ENCODE measurements at regions not wholly inside any gene's neighbourhood (a gene's known extent, or its start where the extent isn't known, plus 50 kb on each side); places are given as distances from the start of the nearest gene placed in this dataset.

- Histone ChIP-seq H3K79me1 (ENCODE audit: low read depth, low read length) (no peaks in the 10 kb centered on the region), H2BK120ac (replicated peaks; ENCODE audit: low read depth, low read length) (no peak overlapping the region), H3K79me2 (ENCODE audit: control insufficient read depth in 1 of 2, insufficient read depth in 2 of 2, low read length in 2 of 2) (no peaks in the 10 kb centered on the region), H2BK15ac (ENCODE audit: low read length) (no peak overlapping the region), H3K4me1 (replicated peaks in 1 of 4; ENCODE audit: control insufficient read depth in 3 of 4, insufficient read depth in 4 of 4, low read length in 3 of 4) (no peaks in the 10 kb centered on the region; a peak in 1 of 7 replicates), H3K27ac (ENCODE audit: low read depth, low read length) (no peak overlapping the region), H3K4me2 (ENCODE audit: insufficient read depth in 1 of 2, low read depth in 2 of 2, low read length in 2 of 2) (no peak overlapping the region), H4K8ac (ENCODE audit: extremely low read depth, insufficient read depth, low read length) (no peak overlapping the region), H3K23me2 (ENCODE audit: low read depth, low read length) (no peaks in the 10 kb centered on the region), H3K18ac (ENCODE audit: extremely low read depth, low read length) (no peak overlapping the region), H2AK5ac (ENCODE audit: low read depth, low read length) (no peak overlapping the region), H3K14ac (ENCODE audit: insufficient read length) (no peak overlapping the region), H3K36me3 (ENCODE audit: control insufficient read depth in 2 of 4, insufficient read depth in 4 of 4, low read length in 3 of 4) (no peaks in the 10 kb centered on the region), H2BK20ac (ENCODE audit: low read length) (no peak overlapping the region), H3K56ac (replicated peaks; ENCODE audit: insufficient read length, low read depth, low read length) (no peak overlapping the region), H4K5ac (ENCODE audit: insufficient read length, low read depth, low read length) (no peak overlapping the region), H3K4ac (replicated peaks; ENCODE audit: insufficient read length, low read depth, low read length) (no peak overlapping the region), H2BK5ac (ENCODE audit: low read depth, low read length) (no peak overlapping the region), H4K20me1 (replicated peaks in 1 of 2; ENCODE audit: control insufficient read depth in 1 of 2, insufficient read depth in 2 of 2, low read length in 2 of 2) (no peaks in the 10 kb centered on the region), H3K9ac (replicated peaks in 1 of 4; ENCODE audit: extremely low read depth in 1 of 4, low read depth in 3 of 4, low read length in 3 of 4) (no peak overlapping the region), H3K9me3 (ENCODE audit: insufficient read depth in 2 of 2, low read depth in 1 of 2, low read length in 1 of 2) (no peaks in the 10 kb centered on the region), H3K4me3 (ENCODE audit: extremely low read depth in 1 of 4, insufficient read depth in 2 of 4, low read depth in 3 of 4, low read length in 4 of 4) (no peak overlapping the region), H4K91ac (replicated peaks; ENCODE audit: insufficient read length, low read length) (no peak overlapping the region), H2BK12ac (ENCODE audit: low read depth, low read length) (no peak overlapping the region), H3K27me3 (replicated peaks in 1 of 4; ENCODE audit: control insufficient read depth in 3 of 4, extremely low read depth in 1 of 4, insufficient read depth in 3 of 4, low read length in 3 of 4) (no peaks in the 10 kb centered on the region; a peak in 1 of 7 replicates), H2AFZ (ENCODE audit: low read length) (0 out of 2 replicates have a peak overlapping the region, but pooled peaks have one; percentile 26), H3K23ac (ENCODE audit: insufficient read length) (no peak overlapping the region)
- DNase-seq (ENCODE audit: low read depth in 1 of 2, low spot score in 2 of 2), result peak in 1 of 2 experiments; percentile 67
- TF ChIP-seq RAD21 (IDR thresholded peaks at IDR 0.05 in 1 of 2, conservative IDR thresholded peaks at IDR 0.05 in 1 of 2; ENCODE audit: low read depth in 2 of 2, low read length in 2 of 2), result peak; percentile 48 to 62; a peak in 3 of 4 replicates
- TF ChIP-seq SP1 (IDR thresholded peaks at IDR 0.05; ENCODE audit: low read depth, low read length), result no peak
- TF ChIP-seq CTCF (IDR thresholded peaks at IDR 0.05; ENCODE audit: control extremely low read depth in 1 of 3, insufficient read depth in 1 of 3, low read depth in 1 of 3, low read length in 3 of 3), result peak; percentile 23 to 44 (median 31)
- ChIA-PET CTCF (ENCODE audit: partially characterized antibody) (interaction anchor here (0.8 to 9.0 kb wide), 13 partner anchors 10 to 106 kb away, joined by 3 to 94 read pairs (median 4); no protein-coding TSS in a partner anchor), POLR2A (ENCODE audit: partially characterized antibody) (no interaction called here)
- no peak for FAIRE-seq
- WGBS, 2 experiments (ENCODE audit: extremely low coverage in 1 of 2, insufficient coverage in 1 of 2, insufficient read length in 1 of 2, insufficient replicate concordance in 2 of 2, low coverage in 1 of 2, low lambda C conversion rate in 2 of 2, missing lambda C conversion rate in 1 of 2), result 83% methylated on average over 18 of the region's 18 CpGs; no CpG with 5 or more reads in 1 of the 2 experiments
These were observed 146.7 kb downstream of the TSN start for GRCh38 chr2:121902171-121902591.
